AG09319 (cell line): ENCODE measurements at regions not wholly inside any gene's neighbourhood (a gene's known extent, or its start where the extent isn't known, plus 50 kb on each side); places are given as distances from the start of the nearest gene placed in this dataset.
A peak's percentile ranks its signal among the peaks of the same experiment; 100 is the strongest.
"Not testable (repeated sequence)": the region's sequence is repeated elsewhere in the genome, so short reads cannot be mapped to it uniquely, and the experiment has no call there.

Experiments used
- DNase-seq: peaks from one replicate; pipeline ENCODE4 v3.0.0-alpha.2; 2010; ENCODE audit warnings: low read depth; ENCODE audit errors: extremely low read depth
- CTCF ChIP-seq: IDR thresholded peaks from 2 replicates; pipeline ENCODE4 v1.5.1; 2011; ENCODE audit warnings: low read depth, mild to moderate bottlenecking, inconsistent platforms, low read length, moderate library complexity

GRCh38 chr5:108561416-108562204, 179.7 kb upstream of the FBXL17 start:
- TF ChIP-seq CTCF: no peak
- DNase-seq: no peak

- DNase-seq: peak; percentile 75
- TF ChIP-seq CTCF: no peak
Observed at GRCh38 chr5:108560581-108560980, 178.7 kb upstream of the FBXL17 start.

- TF ChIP-seq CTCF: no peak
- DNase-seq: no peak
Observed at GRCh38 chr5:108560166-108560565, 178.3 kb upstream of the FBXL17 start.

- not testable (repeated sequence) for DNase-seq
Observed at GRCh38 chr5:108558840-108559239, 176.9 kb upstream of the FBXL17 start.

- DNase-seq: not testable (repeated sequence)
Observed at GRCh38 chr5:108558142-108558541, 176.2 kb upstream of the FBXL17 start.

GRCh38 chr5:108557686-108558085, 175.8 kb upstream of the FBXL17 start:
- no peak for DNase-seq
- TF ChIP-seq CTCF: no peak

GRCh38 chr5:108556441-108557145, 174.7 kb upstream of the FBXL17 start:
- no peak for TF ChIP-seq CTCF
- DNase-seq: no peak

GRCh38 chr5:108548684-108549596, 167.0 kb upstream of the FBXL17 start:
- TF ChIP-seq CTCF: no peak

More at GRCh38 chr5:108548684-108549596, 167.0 kb upstream of the FBXL17 start:
- DNase-seq: no peak
